PC-3 (cell line): ENCODE measurements at regions not wholly inside any gene's neighbourhood (a gene's known extent, or its start where the extent isn't known, plus 50 kb on each side); places are given as distances from the start of the nearest gene placed in this dataset.

Experiments
- ATAC-seq: fragments of 200-7000 bp; cut with Tn5 transposase; 2 replicates; pipeline ENCODE4 v1.9.1; 2020; ENCODE audit warnings: mild to moderate bottlenecking, moderate library complexity
- BruUV-seq: library from RNA; stranded (reverse); fragments of 400-500 nt; replicated peaks from 2 replicates; lab custom pipeline; 2021; lab: Mats Ljungman, UMichigan
- CTCF ChIA-PET: fragments of 300-600 bp; sonication (Branson Sonifier 250); formaldehyde crosslinking; loops from one replicate; lab custom pipeline; 2022; ENCODE audit warnings: antibody characterized with exemption; lab: Charles Lee
- POLR2A ChIA-PET: fragments of 300-600 bp; sonication (Branson Sonifier 250); formaldehyde crosslinking; loops from one replicate; lab custom pipeline; 2022; ENCODE audit warnings: antibody characterized with exemption; ENCODE audit not compliant: unreplicated experiment; lab: Charles Lee
- DNase-seq: peaks from one replicate; pipeline ENCODE4 v3.0.0-alpha.2; 2015
- H2AFZ ChIP-seq: fragments of 300-600 bp; sonication (generic); 2 replicates; pipeline ENCODE4 v1.6.0; 2016; ENCODE audit warnings: antibody characterized with exemption, low read length
- H3F3A ChIP-seq: fragments of 300-600 bp; sonication (generic); one replicate; pipeline ENCODE4 v1.6.0; 2017; ENCODE audit warnings: antibody characterized with exemption, low read length, control low read depth, mild to moderate bottlenecking; ENCODE audit not compliant: unreplicated experiment
- H3K27ac ChIP-seq: fragments of 300-600 bp; sonication (generic); 2 replicates; pipeline ENCODE4 v1.5.1; 2016; ENCODE audit warnings: mild to moderate bottlenecking, low read length
- H3K27me3 ChIP-seq: fragments of 300-600 bp; sonication (generic); 2 replicates; pipeline ENCODE4 v1.6.1; 2016; ENCODE audit warnings: low read length, mixed read lengths
- H3K36me3 ChIP-seq: fragments of 300-600 bp; sonication (generic); 2 replicates; pipeline ENCODE4 v1.6.1; 2016; ENCODE audit warnings: low read depth, mixed run types, low read length, mixed read lengths
- H3K4me1 ChIP-seq: fragments of 300-600 bp; sonication (generic); 2 replicates; pipeline ENCODE4 v1.5.1; 2016; ENCODE audit warnings: low read length; ENCODE audit not compliant: insufficient read depth
- H3K4me2 ChIP-seq: fragments of 300-600 bp; sonication (generic); 2 replicates; pipeline ENCODE4 v1.6.0; 2016; ENCODE audit warnings: low read length
- H3K4me3 ChIP-seq: fragments of 300-600 bp; sonication (generic); 2 replicates; pipeline ENCODE4 v1.5.1; 2016; ENCODE audit warnings: mild to moderate bottlenecking, low read length, mixed read lengths
- H3K79me2 ChIP-seq: fragments of 300-600 bp; sonication (generic); 2 replicates; pipeline ENCODE4 v1.6.1; 2017; ENCODE audit warnings: low read length, mixed read lengths
- H3K9ac ChIP-seq: fragments of 300-600 bp; sonication (generic); 2 replicates; pipeline ENCODE4 v1.6.0; 2016; ENCODE audit warnings: mild to moderate bottlenecking, low read length
- H3K9me2 ChIP-seq: fragments of 300-600 bp; sonication (generic); replicated peaks from 2 replicates; pipeline ENCODE4 v1.6.1; 2016; ENCODE audit warnings: mixed run types, low read length, mixed read lengths
- H3K9me3 ChIP-seq: fragments of 300-600 bp; sonication (generic); 2 replicates; pipeline ENCODE4 v1.6.1; 2016; ENCODE audit warnings: low read length, mixed read lengths
- H4K20me1 ChIP-seq: fragments of 300-600 bp; sonication (generic); 2 replicates; pipeline ENCODE4 v1.6.1; 2016; ENCODE audit warnings: low read length, mixed read lengths
- CTCF ChIP-seq: fragments of 300-600 bp; sonication (generic); conservative IDR thresholded peaks from 2 replicates; pipeline ENCODE4 v1.5.1; 2017; ENCODE audit warnings: antibody characterized with exemption, low read depth, mild to moderate bottlenecking, low read length
- EZH2 ChIP-seq: fragments of 300-600 bp; sonication (generic); IDR thresholded peaks from one replicate; pipeline ENCODE4 v1.6.1; 2017; ENCODE audit warnings: antibody characterized with exemption, mild to moderate bottlenecking, low read length; ENCODE audit not compliant: unreplicated experiment
- EZH2phosphoT487 ChIP-seq: fragments of 300-600 bp; sonication (generic); IDR thresholded peaks from 2 replicates; pipeline ENCODE4 v1.6.1; 2018; ENCODE audit warnings: mild to moderate bottlenecking, antibody characterized with exemption, low read length, borderline replicate concordance
- intact Hi-C: fragments of 100-400 bp; cut with micrococcal nuclease; formaldehyde crosslinking; loops from 2 replicates; pipeline ENCODE4 v1.9.0; 2023

GRCh38 chr9:134568116-134568515, 73.5 kb upstream of the COL5A1 start:
- no peak overlapping the region for H3K27ac ChIP-seq
- ChIA-PET POLR2A (no interaction called here), CTCF (no interaction called here)
- TF ChIP-seq EZH2phosphoT487: no peak
- no peak for TF ChIP-seq CTCF
- no peak for TF ChIP-seq EZH2
- DNase-seq (no peak), ATAC-seq (no peak)
- no peaks in the 10 kb centered on the region for H3K27me3 ChIP-seq
- no peaks in the 10 kb centered on the region for H3K36me3 ChIP-seq
- no peak overlapping the region for H2AFZ ChIP-seq
- no peaks in the 10 kb centered on the region for H3K79me2 ChIP-seq
- no peaks in the 10 kb centered on the region for H3F3A ChIP-seq
- H3K9me3 ChIP-seq: no peaks in the 10 kb centered on the region
- no TSS peak for BruUV-seq
- intact Hi-C loops: no loop called here
- no peaks in the 10 kb centered on the region for H4K20me1 ChIP-seq
- no peak overlapping the region for H3K4me3 ChIP-seq
- H3K9me2 ChIP-seq: no peaks in the 10 kb centered on the region
- H3K9ac ChIP-seq: no peak overlapping the region
- H3K4me1 ChIP-seq: no peaks in the 10 kb centered on the region
- H3K4me2 ChIP-seq: no peak overlapping the region

- DNase-seq (no peak), ATAC-seq (no peak)
- no peaks in the 10 kb centered on the region for H4K20me1 ChIP-seq
- intact Hi-C loops: no loop called here
- no peak overlapping the region for H3K4me2 ChIP-seq
- ChIA-PET CTCF (no interaction called here), POLR2A (no interaction called here)
- no peak overlapping the region for H2AFZ ChIP-seq
- H3K9me3 ChIP-seq: no peaks in the 10 kb centered on the region
- no peaks in the 10 kb centered on the region for H3K27me3 ChIP-seq
- TF ChIP-seq CTCF: no peak
- TF ChIP-seq EZH2: no peak
- TF ChIP-seq EZH2phosphoT487: no peak
- no TSS peak for BruUV-seq
- H3K9ac ChIP-seq: no peak overlapping the region
- no peak overlapping the region for H3K27ac ChIP-seq
- no peaks in the 10 kb centered on the region for H3K4me1 ChIP-seq
- H3K4me3 ChIP-seq: no peak overlapping the region
- H3F3A ChIP-seq: no peaks in the 10 kb centered on the region
- H3K36me3 ChIP-seq: no peaks in the 10 kb centered on the region
- no peaks in the 10 kb centered on the region for H3K79me2 ChIP-seq
- H3K9me2 ChIP-seq: no peaks in the 10 kb centered on the region
These were observed 72.8 kb upstream of the COL5A1 start for GRCh38 chr9:134568811-134569210.

- no peak for TF ChIP-seq EZH2phosphoT487
- TF ChIP-seq EZH2: no peak
- no peak for TF ChIP-seq CTCF
- Histone ChIP-seq H3K27me3 (no peaks in the 10 kb centered on the region), H3K9ac (no peak overlapping the region), H3K27ac (no peak overlapping the region), H3K79me2 (no peaks in the 10 kb centered on the region), H2AFZ (no peak overlapping the region), H3K4me2 (no peak overlapping the region), H3K4me3 (no peak overlapping the region), H3K9me2 (no peaks in the 10 kb centered on the region), H4K20me1 (no peaks in the 10 kb centered on the region), H3K4me1 (no peaks in the 10 kb centered on the region), H3K36me3 (no peaks in the 10 kb centered on the region), H3K9me3 (no peaks in the 10 kb centered on the region), H3F3A (no peaks in the 10 kb centered on the region)
- no peak for DNase-seq
- no peak for ATAC-seq
- intact Hi-C loops: no loop called here
- BruUV-seq: no TSS peak
- CTCF ChIA-PET: no interaction called here
- POLR2A ChIA-PET: interaction anchor here (0.7 kb wide), 1 partner anchor 1234 kb away, joined by 3 read pairs; no protein-coding TSS in a partner anchor
These were observed 72.0 kb upstream of the COL5A1 start for GRCh38 chr9:134569626-134570025.
